ENCODE measurements at regions not wholly inside any gene's neighbourhood (a gene's known extent, or its start where the extent isn't known, plus 50 kb on each side); places are given as distances from the start of the nearest gene placed in this dataset.

GRCh38 chr9:78470216-78470615 is 173.3 kb downstream of the PSAT1 start (continued):
- TF ChIP-seq SIRT6 (IDR thresholded peaks at IDR 0.05; ENCODE audit: low read length): no peak

GRCh38 chr9:78470741-78471140 is 173.8 kb downstream of the PSAT1 start:
- Histone ChIP-seq H3K18ac (ENCODE audit: extremely low read depth, low read length) (no peak overlapping the region), H4K8ac (ENCODE audit: extremely low read depth, insufficient read depth, low read length) (no peak overlapping the region), H2AFZ (ENCODE audit: low read length) (no peak overlapping the region), H2BK12ac (ENCODE audit: low read depth, low read length) (no peak overlapping the region), H3K4me2 (ENCODE audit: insufficient read depth in 1 of 2, low read depth in 2 of 2, low read length in 2 of 2) (no peak overlapping the region), H2BK20ac (ENCODE audit: low read length) (no peak overlapping the region), H3K14ac (ENCODE audit: insufficient read length) (no peak overlapping the region), H2AK5ac (ENCODE audit: low read depth, low read length) (no peak overlapping the region), H2BK120ac (replicated peaks; ENCODE audit: low read depth, low read length) (no peak overlapping the region), H3K4me3 (ENCODE audit: extremely low read depth in 1 of 4, insufficient read depth in 2 of 4, low read depth in 3 of 4, low read length in 4 of 4) (no peak overlapping the region), H3K36me3 (ENCODE audit: control insufficient read depth in 2 of 4, insufficient read depth in 4 of 4, low read length in 3 of 4) (no peaks in the 10 kb centered on the region), H3K23ac (ENCODE audit: insufficient read length) (no peak overlapping the region), H2BK15ac (ENCODE audit: low read length) (no peak overlapping the region), H4K20me1 (replicated peaks in 1 of 2; ENCODE audit: control insufficient read depth in 1 of 2, insufficient read depth in 2 of 2, low read length in 2 of 2) (no peaks in the 10 kb centered on the region), H2BK5ac (ENCODE audit: low read depth, low read length) (no peak overlapping the region), H4K91ac (replicated peaks; ENCODE audit: insufficient read length, low read length) (no peak overlapping the region), H3K4ac (replicated peaks; ENCODE audit: insufficient read length, low read depth, low read length) (no peak overlapping the region), H3K79me1 (ENCODE audit: low read depth, low read length) (no peaks in the 10 kb centered on the region), H3K4me1 (replicated peaks in 1 of 4; ENCODE audit: control insufficient read depth in 3 of 4, insufficient read depth in 4 of 4, low read length in 3 of 4) (no peaks in the 10 kb centered on the region), H3K79me2 (ENCODE audit: control insufficient read depth in 1 of 2, insufficient read depth in 2 of 2, low read length in 2 of 2) (no peaks in the 10 kb centered on the region), H3K27me3 (replicated peaks in 1 of 4; ENCODE audit: control insufficient read depth in 3 of 4, extremely low read depth in 1 of 4, insufficient read depth in 3 of 4, low read length in 3 of 4) (no peaks in the 10 kb centered on the region), H3K9ac (replicated peaks in 1 of 4; ENCODE audit: extremely low read depth in 1 of 4, low read depth in 3 of 4, low read length in 3 of 4) (no peak overlapping the region), H3K23me2 (ENCODE audit: low read depth, low read length) (no peaks in the 10 kb centered on the region), H3K27ac (ENCODE audit: low read depth, low read length) (no peak overlapping the region), H3K56ac (replicated peaks; ENCODE audit: insufficient read length, low read depth, low read length) (no peak overlapping the region), H4K5ac (ENCODE audit: insufficient read length, low read depth, low read length) (no peak overlapping the region), H3K9me3 (ENCODE audit: insufficient read depth in 2 of 2, low read depth in 1 of 2, low read length in 1 of 2) (no peaks in the 10 kb centered on the region; a peak in 1 of 4 replicates)
- ChIA-PET POLR2A (ENCODE audit: partially characterized antibody) (no interaction called here), CTCF (ENCODE audit: partially characterized antibody) (interaction anchor here (0.6 to 1.5 kb wide), 5 partner anchors 11 to 183 kb away, joined by 3 to 5 read pairs (median 3); no protein-coding TSS in a partner anchor)
- DNase-seq (ENCODE audit: low read depth in 1 of 2, low spot score in 2 of 2) (no peak), FAIRE-seq (no peak)
- 90% methylated on average over 5 of the region's 5 CpGs; no CpG with 5 or more reads in 1 of the 2 experiments for WGBS, 2 experiments (ENCODE audit: extremely low coverage in 1 of 2, insufficient coverage in 1 of 2, insufficient read length in 1 of 2, insufficient replicate concordance in 2 of 2, low coverage in 1 of 2, low lambda C conversion rate in 2 of 2, missing lambda C conversion rate in 1 of 2)
- TF ChIP-seq MAFK (IDR thresholded peaks at IDR 0.05; ENCODE audit: low read depth, low read length): no peak
